CD4-positive, CD25-positive, alpha-beta regulatory T cell (primary cell): ENCODE measurements at regions not wholly inside any gene's neighbourhood (a gene's known extent, or its start where the extent isn't known, plus 50 kb on each side); places are given as distances from the start of the nearest gene placed in this dataset.

Source experiments
- ATAC-seq, 2 donors: fragments of 150-1000 bp; cut with Tn5 transposase; one replicate each; pipeline ENCODE4 v1.10.0; 2021; ENCODE audit warnings: low read depth in 2 of 2, moderate number of reproducible peaks in 2 of 2, moderate library complexity in 1 of 2
- DNase-seq, 3 donors: peaks; one replicate each; pipeline versions ENCODE4 v3.0.0 to v3.0.0-alpha.2; 2012 to 2022; ENCODE audit warnings: mixed read lengths in 1 of 3
- H3K27ac ChIP-seq: one replicate; pipeline ENCODE4 v1.7.0; 2013; ENCODE audit warnings: mild to moderate bottlenecking, low read length; ENCODE audit not compliant: insufficient read depth, poor library complexity, severe bottlenecking
- H3K27me3 ChIP-seq: one replicate; pipeline ENCODE4 v1.7.0; 2013; ENCODE audit warnings: low read length; ENCODE audit not compliant: control insufficient read depth, insufficient read depth
- H3K36me3 ChIP-seq: one replicate; pipeline ENCODE4 v1.7.0; 2013; ENCODE audit warnings: mild to moderate bottlenecking, low read length, moderate library complexity; ENCODE audit not compliant: control insufficient read depth, insufficient read depth
- H3K4me1 ChIP-seq: 2 replicates; pipeline ENCODE4 v1.7.0; 2013; ENCODE audit warnings: mild to moderate bottlenecking, low read length; ENCODE audit not compliant: insufficient read depth, control insufficient read depth, poor library complexity, severe bottlenecking
- H3K4me3 ChIP-seq: one replicate; pipeline ENCODE4 v1.7.0; 2013; ENCODE audit warnings: low read depth, mild to moderate bottlenecking, low read length, moderate library complexity
- H3K9me3 ChIP-seq, 2 experiments: 1 replicate in 1 of 2; 2 replicates in 1 of 2; pipeline ENCODE4 v1.7.0; 2013; ENCODE audit warnings: low read length in 2 of 2, mild to moderate bottlenecking in 1 of 2, moderate library complexity in 1 of 2; ENCODE audit not compliant: control insufficient read depth in 2 of 2
- H3K27ac Mint-ChIP-seq, 3 donors: one replicate each; pipeline ENCODE4 v1.8.0; 2020 to 2022; ENCODE audit warnings: mild to moderate bottlenecking in 3 of 3, mixed read lengths in 3 of 3, moderate library complexity in 2 of 3
- H3K27me3 Mint-ChIP-seq: one replicate; pipeline ENCODE4 v1.8.0; 2022; ENCODE audit warnings: mild to moderate bottlenecking, mixed read lengths
- H3K36me3 Mint-ChIP-seq: one replicate; pipeline ENCODE4 v1.8.0; 2020; ENCODE audit warnings: mixed read lengths
- H3K4me1 Mint-ChIP-seq, 4 donors: one replicate each; pipeline ENCODE4 v1.8.0; 2020 to 2022; ENCODE audit warnings: mixed read lengths in 4 of 4, mild to moderate bottlenecking in 1 of 4
- H3K4me3 Mint-ChIP-seq, 4 donors: one replicate each; pipeline ENCODE4 v1.8.0; 2020 to 2022; ENCODE audit warnings: mild to moderate bottlenecking in 4 of 4, mixed read lengths in 4 of 4, moderate library complexity in 3 of 4
- H3K9me3 Mint-ChIP-seq, 7 donors: one replicate each; pipeline ENCODE4 v1.8.0; 2020 to 2022; ENCODE audit warnings: mixed read lengths in 7 of 7, mild to moderate bottlenecking in 3 of 7, moderate library complexity in 2 of 7

DNA sequence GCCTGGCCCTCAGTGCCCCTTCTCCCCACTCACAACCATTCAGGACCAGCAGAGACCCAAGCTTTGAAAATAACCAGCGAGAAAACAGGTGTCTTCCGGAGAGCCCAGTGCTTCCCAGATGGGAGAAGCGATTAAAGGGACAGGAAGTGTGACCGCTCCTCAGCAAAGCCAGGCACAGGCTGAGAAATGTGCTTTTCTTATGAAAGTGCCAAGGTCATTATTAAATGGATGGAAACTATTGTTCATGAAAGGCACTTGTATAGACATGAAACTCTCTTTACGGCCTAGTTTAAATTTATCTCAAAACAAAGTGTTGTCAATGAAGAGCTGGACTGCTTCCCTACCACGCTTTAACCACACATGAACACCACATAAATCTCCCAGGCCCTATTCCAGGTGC is 210.4 kb downstream of the SPTSSA start:
- Histone ChIP-seq H3K9me3 (no peaks in the 10 kb centered on the region), H3K27ac (no peak overlapping the region), H3K4me3 (no peak overlapping the region), H3K36me3 (no peaks in the 10 kb centered on the region), H3K4me1 (no peaks in the 10 kb centered on the region), H3K27me3 (no peaks in the 10 kb centered on the region)
- H3K4me1 Mint-ChIP-seq, result no peaks in the 10 kb centered on the region
- no peak for DNase-seq
- H3K9me3 Mint-ChIP-seq, result no peaks in the 10 kb centered on the region
- no peak overlapping the region for H3K27ac Mint-ChIP-seq
- no peak overlapping the region for H3K4me3 Mint-ChIP-seq
- no peaks in the 10 kb centered on the region for H3K36me3 Mint-ChIP-seq
- H3K27me3 Mint-ChIP-seq, result peaks cover 8% of the 10 kb centered on the region
- no peak for ATAC-seq

- Mint-ChIP-seq H3K9me3 (no peaks in the 10 kb centered on the region), H3K4me3 (no peak overlapping the region), H3K36me3 (no peaks in the 10 kb centered on the region), H3K27me3 (peaks cover 8% of the 10 kb centered on the region), H3K4me1 (no peaks in the 10 kb centered on the region), H3K27ac (peak overlapping the region in 1 of 3 donors; percentile 5)
- no peak for ATAC-seq
- DNase-seq, result no peak
- Histone ChIP-seq H3K27ac (no peak overlapping the region), H3K36me3 (no peaks in the 10 kb centered on the region), H3K9me3 (no peaks in the 10 kb centered on the region), H3K4me1 (no peaks in the 10 kb centered on the region), H3K27me3 (no peaks in the 10 kb centered on the region), H3K4me3 (no peak overlapping the region)
Measured at GRCh38 chr14:34250959-34251358, 211.1 kb downstream of the SPTSSA start.

GRCh38 chr14:34247605-34248004 is 214.4 kb downstream of the SPTSSA start:
- H3K9me3 ChIP-seq, result no peaks in the 10 kb centered on the region
- H3K36me3 ChIP-seq, result no peaks in the 10 kb centered on the region
- H3K27ac ChIP-seq, result no peak overlapping the region
- no peak overlapping the region for H3K27ac Mint-ChIP-seq
- H3K4me1 Mint-ChIP-seq, result no peaks in the 10 kb centered on the region
- H3K27me3 Mint-ChIP-seq, result no peaks in the 10 kb centered on the region
- no peaks in the 10 kb centered on the region for H3K36me3 Mint-ChIP-seq
- no peak for DNase-seq
- H3K4me3 ChIP-seq, result no peak overlapping the region
- H3K4me1 ChIP-seq, result no peaks in the 10 kb centered on the region
- H3K27me3 ChIP-seq, result no peaks in the 10 kb centered on the region
- no peak for ATAC-seq
- H3K9me3 Mint-ChIP-seq, result peaks cover 0 to 2% (median 0%) of the 10 kb centered on the region in 7 donors
- no peak overlapping the region for H3K4me3 Mint-ChIP-seq

DNA sequence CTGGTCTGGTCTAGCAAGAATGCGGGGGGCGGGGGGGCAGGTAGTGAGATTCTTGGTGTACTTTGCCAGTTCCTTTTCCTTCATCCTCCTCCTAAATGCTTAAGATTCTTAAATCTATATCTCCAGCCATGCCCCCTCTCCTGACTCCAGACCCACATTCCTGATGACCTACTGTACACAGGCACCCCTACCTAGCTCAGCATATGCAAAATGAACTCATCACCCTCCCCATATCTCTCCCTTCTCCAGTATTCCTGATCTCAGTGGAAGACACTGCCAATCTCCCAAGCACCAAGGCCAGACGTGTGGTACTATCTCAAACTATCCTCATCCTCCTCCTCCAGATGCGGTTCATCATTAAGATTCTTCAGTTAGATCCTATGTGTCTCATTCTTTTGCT is 215.8 kb downstream of the SPTSSA start:
- ATAC-seq, result no peak
- Mint-ChIP-seq H3K9me3 (peaks cover 0 to 2% (median 0%) of the 10 kb centered on the region in 7 donors), H3K4me1 (no peaks in the 10 kb centered on the region), H3K27ac (no peak overlapping the region), H3K36me3 (no peaks in the 10 kb centered on the region), H3K27me3 (peaks cover 7% of the 10 kb centered on the region), H3K4me3 (no peak overlapping the region)
- no peak for DNase-seq
- H3K27me3 ChIP-seq, result peaks cover 2% of the 10 kb centered on the region
- no peaks in the 10 kb centered on the region for H3K36me3 ChIP-seq
- no peak overlapping the region for H3K27ac ChIP-seq
- no peaks in the 10 kb centered on the region for H3K4me1 ChIP-seq
- H3K9me3 ChIP-seq, result no peaks in the 10 kb centered on the region
- no peak overlapping the region for H3K4me3 ChIP-seq

- H3K27me3 Mint-ChIP-seq, result peaks cover 9% of the 10 kb centered on the region
- no peak for ATAC-seq
- H3K27ac Mint-ChIP-seq, result no peak overlapping the region
- DNase-seq, result no peak
- no peaks in the 10 kb centered on the region for H3K36me3 ChIP-seq
- H3K9me3 ChIP-seq, result no peaks in the 10 kb centered on the region
- no peaks in the 10 kb centered on the region for H3K36me3 Mint-ChIP-seq
- H3K4me1 Mint-ChIP-seq, result no peaks in the 10 kb centered on the region
- H3K4me3 Mint-ChIP-seq, result no peak overlapping the region
- no peak overlapping the region for H3K27ac ChIP-seq
- no peak overlapping the region for H3K4me3 ChIP-seq
- peaks cover 0 to 3% (median 0%) of the 10 kb centered on the region in 7 donors for H3K9me3 Mint-ChIP-seq
- peaks cover 2% of the 10 kb centered on the region for H3K27me3 ChIP-seq
- H3K4me1 ChIP-seq, result no peaks in the 10 kb centered on the region
Measured at GRCh38 chr14:34243401-34243800, 218.6 kb downstream of the SPTSSA start.

- no peaks in the 10 kb centered on the region for H3K36me3 Mint-ChIP-seq
- H3K4me3 Mint-ChIP-seq, result no peak overlapping the region
- H3K36me3 ChIP-seq, result no peaks in the 10 kb centered on the region
- no peak overlapping the region for H3K27ac ChIP-seq
- no peak overlapping the region for H3K4me3 ChIP-seq
- H3K9me3 Mint-ChIP-seq, result peaks cover 0 to 3% (median 0%) of the 10 kb centered on the region in 7 donors
- DNase-seq, result no peak
- no peaks in the 10 kb centered on the region for H3K9me3 ChIP-seq
- H3K27ac Mint-ChIP-seq, result no peak overlapping the region
- no peaks in the 10 kb centered on the region for H3K4me1 Mint-ChIP-seq
- ATAC-seq, result no peak
- peaks cover 9% of the 10 kb centered on the region for H3K27me3 Mint-ChIP-seq
- H3K27me3 ChIP-seq, result peaks cover 2% of the 10 kb centered on the region
- H3K4me1 ChIP-seq, result no peaks in the 10 kb centered on the region
Measured at GRCh38 chr14:34243001-34243400, 219.0 kb downstream of the SPTSSA start.

DNA sequence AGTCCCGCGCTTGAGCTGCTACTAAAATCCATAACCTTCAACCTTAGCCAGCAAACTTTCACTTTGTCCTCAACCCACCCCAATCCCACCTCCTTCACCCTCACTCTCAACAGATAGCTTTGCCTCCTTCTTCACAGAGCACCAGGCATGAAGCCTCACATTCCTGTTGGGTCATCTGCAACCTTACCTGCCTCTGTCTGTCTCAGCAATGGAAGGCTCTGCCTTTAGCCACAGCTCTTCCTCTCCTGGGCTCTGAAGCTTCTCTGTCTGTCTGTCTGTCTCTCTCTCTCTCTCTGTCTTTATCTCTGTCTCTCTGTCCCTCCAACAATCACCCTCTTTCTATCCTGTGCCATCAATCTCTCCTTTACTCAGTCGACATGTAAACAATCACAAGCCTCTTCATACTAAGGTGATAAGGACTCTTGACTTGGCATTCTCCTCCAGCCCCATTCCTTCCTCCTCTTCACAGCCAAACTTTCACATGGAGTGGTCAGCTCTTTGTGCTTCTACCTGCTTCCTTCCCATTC is 220.8 kb downstream of the SPTSSA start:
- Histone ChIP-seq H3K4me1 (no peaks in the 10 kb centered on the region), H3K36me3 (no peaks in the 10 kb centered on the region), H3K27me3 (peaks cover 2% of the 10 kb centered on the region), H3K4me3 (no peak overlapping the region), H3K9me3 (no peaks in the 10 kb centered on the region), H3K27ac (no peak overlapping the region)
- no peaks in the 10 kb centered on the region for H3K36me3 Mint-ChIP-seq
- no peak overlapping the region for H3K27ac Mint-ChIP-seq
- no peak for ATAC-seq
- H3K4me3 Mint-ChIP-seq, result no peak overlapping the region
- H3K4me1 Mint-ChIP-seq, result no peaks in the 10 kb centered on the region
- DNase-seq, result no peak
- peaks cover 9% of the 10 kb centered on the region for H3K27me3 Mint-ChIP-seq
- H3K9me3 Mint-ChIP-seq, result peaks cover 0 to 3% (median 0%) of the 10 kb centered on the region in 7 donors

GRCh38 chr14:34238610-34239009 is 223.4 kb downstream of the SPTSSA start:
- Histone ChIP-seq H3K4me3 (no peak overlapping the region), H3K27me3 (peaks cover 2% of the 10 kb centered on the region), H3K36me3 (no peaks in the 10 kb centered on the region), H3K4me1 (no peaks in the 10 kb centered on the region), H3K9me3 (no peaks in the 10 kb centered on the region), H3K27ac (no peak overlapping the region)
- H3K9me3 Mint-ChIP-seq, result peaks cover 0 to 3% (median 0%) of the 10 kb centered on the region in 7 donors
- no peak overlapping the region for H3K4me3 Mint-ChIP-seq
- no peaks in the 10 kb centered on the region for H3K36me3 Mint-ChIP-seq
- H3K27ac Mint-ChIP-seq, result no peak overlapping the region
- peaks cover 9% of the 10 kb centered on the region for H3K27me3 Mint-ChIP-seq
- ATAC-seq (no peak), DNase-seq (no peak)
- no peaks in the 10 kb centered on the region for H3K4me1 Mint-ChIP-seq
